GM12891 (cell line): ENCODE measurements at regions not wholly inside any gene's neighbourhood (a gene's known extent, or its start where the extent isn't known, plus 50 kb on each side); places are given as distances from the start of the nearest gene placed in this dataset.

Source experiments
- PAX5 ChIP-seq: IDR thresholded peaks from 2 replicates; pipeline ENCODE4 v1.6.1; 2011; ENCODE audit warnings: low read length, moderate library complexity, mild to moderate bottlenecking; ENCODE audit not compliant: insufficient read depth, severe bottlenecking
- POLR2A ChIP-seq: IDR thresholded peaks from 2 replicates; pipeline ENCODE4 v1.6.1; 2011; ENCODE audit warnings: low read depth, low read length, control low read depth
- POLR2AphosphoS5 ChIP-seq: IDR thresholded peaks from 2 replicates; pipeline ENCODE4 v1.6.1; 2011; ENCODE audit warnings: low read depth, low read length, control low read depth
- POU2F2 ChIP-seq: IDR thresholded peaks from 2 replicates; pipeline ENCODE4 v1.6.1; 2011; ENCODE audit warnings: low read depth, mild to moderate bottlenecking, control low read depth, low read length, moderate library complexity
- SPI1 ChIP-seq: IDR thresholded peaks from 2 replicates; pipeline ENCODE4 v1.6.1; 2011; ENCODE audit warnings: low read depth, low read length, control low read depth
- TAF1 ChIP-seq: IDR thresholded peaks from 2 replicates; pipeline ENCODE4 v1.6.1; 2011; ENCODE audit warnings: low read depth, low read length, control low read depth

DNA sequence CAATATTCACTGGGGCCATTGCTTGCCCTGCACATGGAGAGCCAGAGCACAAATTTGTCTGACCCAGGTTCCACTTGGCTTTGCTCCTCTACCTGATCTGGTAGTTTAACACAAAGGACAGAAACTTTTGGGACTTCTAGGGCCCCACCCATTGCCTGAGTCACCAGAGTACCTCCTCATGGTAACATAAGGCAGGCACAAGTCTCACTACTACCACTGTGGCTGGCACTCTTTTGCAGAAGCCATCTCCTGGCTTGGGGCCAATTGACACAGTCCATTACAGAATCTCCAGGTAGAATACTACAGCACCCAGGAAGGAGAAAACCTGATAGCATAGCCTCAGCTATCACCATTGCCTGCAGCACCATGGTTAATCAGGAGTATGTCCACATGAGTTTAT is 52.6 kb upstream of the NAP1L2 start:
- TF ChIP-seq SPI1: no peak
- no peak for TF ChIP-seq POLR2A
- TF ChIP-seq POU2F2: no peak
- TF ChIP-seq POLR2AphosphoS5: no peak
- no peak for TF ChIP-seq TAF1
- no peak for TF ChIP-seq PAX5
